Ramos (cell line): ENCODE measurements at regions not wholly inside any gene's neighbourhood (a gene's known extent, or its start where the extent isn't known, plus 50 kb on each side); places are given as distances from the start of the nearest gene placed in this dataset.

ENCODE experiments used
- in situ Hi-C: fragments of 300-500 bp; cut with MboI; formaldehyde crosslinking; loops from one replicate; pipeline ENCODE4 v1.14.3; 2022; ENCODE audit warnings: low sequenced_read_pairs; ENCODE audit not compliant: unreplicated experiment

DNA sequence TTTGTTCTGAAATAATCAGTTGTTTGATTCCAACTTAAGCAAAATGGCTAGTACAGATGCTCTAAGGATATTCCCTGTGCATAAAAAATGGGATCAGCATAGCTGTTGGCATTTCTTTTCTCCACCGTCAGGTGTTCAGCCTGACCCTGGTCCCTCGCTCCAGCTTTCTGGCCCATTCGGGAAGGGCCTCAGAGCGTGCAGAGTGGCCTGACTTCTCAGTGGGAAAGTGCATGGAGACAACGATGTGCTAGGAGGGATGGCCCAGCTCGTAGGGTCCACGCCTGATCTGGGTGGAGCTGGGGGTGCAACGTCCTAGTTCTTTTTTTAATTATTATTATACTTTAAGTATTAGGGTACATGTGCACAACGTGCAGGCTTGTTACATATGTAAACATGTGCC, 319.1 kb upstream of the IRX4 start:
- in situ Hi-C loops = no loop called here

DNA sequence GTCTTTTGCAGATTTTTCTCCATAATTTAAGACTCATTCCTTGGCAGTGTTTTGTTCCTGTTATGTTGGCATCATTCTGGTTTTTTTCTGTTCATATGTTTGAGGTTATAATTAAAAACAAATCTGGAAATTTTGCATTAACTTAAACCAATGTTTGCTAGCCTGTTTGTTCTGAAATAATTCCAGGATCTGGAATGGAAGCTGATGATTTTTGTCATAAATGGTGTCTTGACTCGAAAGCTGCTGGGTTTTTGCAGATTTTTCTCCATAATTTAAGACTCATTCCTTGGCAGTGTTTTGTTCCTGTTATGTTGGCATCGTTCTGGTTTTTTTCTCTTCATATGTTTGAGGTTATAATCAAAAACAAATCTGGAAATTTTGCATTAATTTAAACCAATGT, 318.7 kb upstream of the IRX4 start:
- in situ Hi-C loops = no loop called here

DNA sequence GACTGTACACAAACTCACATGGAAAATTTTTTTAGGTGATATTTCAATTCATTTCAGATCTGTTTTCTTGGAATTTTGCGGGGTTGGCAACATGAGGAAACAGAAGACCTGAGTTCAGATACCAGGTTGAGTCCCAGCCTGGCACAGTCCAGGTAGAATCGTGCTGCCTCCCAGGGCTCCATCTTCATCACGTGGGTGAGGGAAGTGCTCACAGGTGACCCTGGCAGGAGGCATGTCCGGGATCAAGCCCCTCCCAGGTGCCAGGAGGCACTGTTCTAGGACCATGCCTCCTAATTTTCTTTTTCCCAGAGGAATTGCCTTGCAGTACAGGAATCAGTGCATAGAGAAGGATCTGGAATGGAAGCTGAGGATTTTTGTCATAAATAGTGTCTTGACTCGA, 318.3 kb upstream of the IRX4 start:
- in situ Hi-C loops = no loop called here

- in situ Hi-C loops = no loop called here
Observed at GRCh38 chr5:2200261-2200950, 317.7 kb upstream of the IRX4 start.

GRCh38 chr5:2199697-2200096, 317.0 kb upstream of the IRX4 start:
- in situ Hi-C loops = no loop called here

- in situ Hi-C loops = no loop called here
Observed at GRCh38 chr5:2196989-2197619, 314.4 kb upstream of the IRX4 start.

GRCh38 chr5:2196416-2196815, 313.7 kb upstream of the IRX4 start:
- in situ Hi-C loops = no loop called here

GRCh38 chr5:2194949-2195348, 312.2 kb upstream of the IRX4 start:
- in situ Hi-C loops = no loop called here

DNA sequence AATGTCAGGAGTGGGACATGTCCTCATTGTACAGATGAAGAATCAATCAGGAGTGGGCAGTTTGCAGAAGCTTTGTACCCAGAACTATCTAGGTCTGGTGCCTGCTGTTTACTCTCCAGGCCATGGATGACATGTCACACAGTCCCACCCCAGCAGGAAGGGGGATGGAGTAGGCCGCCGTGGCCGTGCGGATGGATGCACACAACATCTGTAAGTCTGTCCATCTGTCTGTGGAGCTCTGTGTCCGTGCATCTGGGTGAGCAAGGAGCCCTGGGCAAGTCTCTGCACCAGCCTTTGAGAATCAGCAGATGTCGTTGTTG, 311.5 kb upstream of the IRX4 start:
- in situ Hi-C loops = no loop called here

- in situ Hi-C loops = no loop called here
Observed at GRCh38 chr5:2193542-2194235, 311.0 kb upstream of the IRX4 start.

DNA sequence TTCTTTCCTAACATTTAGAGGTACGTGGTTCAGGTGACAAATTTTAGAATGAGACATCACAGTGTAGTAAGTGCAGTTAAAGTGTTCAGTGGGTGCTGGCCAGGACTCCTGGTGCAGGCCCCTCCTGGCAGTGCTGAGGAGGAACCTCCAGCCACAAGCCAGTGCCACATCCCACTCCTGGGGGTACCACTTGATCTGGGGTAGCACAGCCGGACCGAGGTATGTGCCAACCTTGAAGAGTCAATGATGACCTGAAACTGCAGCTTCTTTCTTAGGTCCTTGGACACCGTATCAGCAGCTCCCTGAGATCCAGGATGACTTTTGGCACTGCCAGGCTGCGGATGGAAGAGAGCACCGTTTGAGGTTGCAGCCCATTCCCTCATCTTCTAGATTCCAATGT, 310.4 kb upstream of the IRX4 start:
- in situ Hi-C loops = no loop called here

DNA sequence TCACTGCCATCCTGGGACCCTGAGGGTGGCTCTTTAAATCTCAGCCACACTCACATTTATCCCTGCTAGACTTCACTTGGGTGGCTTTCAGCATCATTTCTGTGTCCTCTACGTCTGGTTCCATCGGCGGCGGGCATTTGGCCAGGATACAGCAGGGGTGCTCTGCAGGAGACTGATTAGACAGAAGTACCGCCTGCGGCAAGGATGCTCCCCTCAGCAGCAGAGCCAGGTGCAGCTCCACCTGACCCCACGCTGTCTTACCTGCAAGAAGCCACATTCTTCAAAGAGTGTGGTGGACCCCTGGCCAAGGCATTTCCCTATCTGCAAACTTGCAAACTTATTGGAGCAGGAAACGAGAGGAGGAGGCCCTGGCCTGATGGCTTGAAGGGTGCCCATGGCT, 309.8 kb upstream of the IRX4 start:
- in situ Hi-C loops = no loop called here

- in situ Hi-C loops = no loop called here
Observed at GRCh38 chr5:2191972-2192371, 309.2 kb upstream of the IRX4 start.

DNA sequence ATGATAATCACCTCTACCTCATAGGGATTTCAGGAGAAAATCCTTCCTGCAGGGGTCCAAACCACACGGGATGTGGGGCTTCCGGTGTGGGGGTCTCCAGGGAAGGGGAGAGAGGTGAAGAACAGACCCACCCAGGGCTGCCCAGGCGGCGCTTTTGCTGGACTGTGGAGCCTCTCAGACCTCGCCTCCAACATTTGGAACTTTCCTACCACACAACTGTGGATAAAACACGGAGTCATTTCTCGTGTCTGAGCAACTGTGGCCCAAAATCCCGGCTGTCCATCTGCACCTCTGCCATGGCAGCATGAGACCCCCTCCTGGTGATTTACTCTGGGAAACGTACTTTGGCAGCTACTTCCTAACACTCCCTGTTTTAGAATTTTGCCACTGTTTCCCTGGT, 307.8 kb upstream of the IRX4 start:
- in situ Hi-C loops = no loop called here

DNA sequence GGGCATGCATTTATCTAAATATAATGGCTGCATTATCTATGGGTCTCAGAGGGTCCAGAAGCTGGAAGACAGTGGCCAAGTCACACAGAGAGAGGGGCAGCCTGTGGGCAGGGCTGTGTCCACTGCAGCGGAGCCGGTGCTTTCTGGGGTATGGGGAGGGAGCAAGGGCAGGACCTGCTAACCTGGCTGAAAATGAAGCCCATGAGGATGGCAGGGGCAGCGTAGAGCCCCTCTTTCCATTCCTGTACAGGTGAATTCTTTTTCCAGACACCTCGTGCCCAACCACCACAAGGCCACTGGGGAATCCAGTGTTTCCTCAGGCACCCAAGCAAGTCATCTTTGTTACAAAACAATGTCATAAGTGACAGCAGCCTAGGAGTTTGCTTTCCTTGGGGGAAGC, 305.9 kb upstream of the IRX4 start:
- in situ Hi-C loops = no loop called here

- in situ Hi-C loops = no loop called here
Observed at GRCh38 chr5:2188137-2188536, 305.4 kb upstream of the IRX4 start.

DNA sequence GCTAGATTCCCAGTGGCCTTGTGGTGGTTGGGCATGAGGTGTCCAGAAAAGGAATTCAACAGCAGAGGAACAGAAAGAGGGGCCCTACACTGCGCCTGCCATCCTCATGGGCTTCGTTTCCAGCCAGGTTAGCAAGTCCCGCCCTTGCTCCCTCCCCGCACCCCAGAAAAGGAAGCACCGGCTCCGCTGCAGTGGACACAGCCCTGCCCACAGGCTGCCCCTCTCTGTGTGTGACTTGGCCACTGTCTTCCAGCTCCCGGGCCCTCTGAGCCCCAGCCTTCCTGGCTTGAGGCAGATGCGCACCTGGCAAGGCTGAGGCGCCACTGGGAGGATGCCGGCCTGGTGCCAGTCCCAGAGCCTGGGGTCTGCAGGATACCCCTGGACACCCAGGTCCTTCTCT, 305.0 kb upstream of the IRX4 start:
- in situ Hi-C loops = no loop called here

DNA sequence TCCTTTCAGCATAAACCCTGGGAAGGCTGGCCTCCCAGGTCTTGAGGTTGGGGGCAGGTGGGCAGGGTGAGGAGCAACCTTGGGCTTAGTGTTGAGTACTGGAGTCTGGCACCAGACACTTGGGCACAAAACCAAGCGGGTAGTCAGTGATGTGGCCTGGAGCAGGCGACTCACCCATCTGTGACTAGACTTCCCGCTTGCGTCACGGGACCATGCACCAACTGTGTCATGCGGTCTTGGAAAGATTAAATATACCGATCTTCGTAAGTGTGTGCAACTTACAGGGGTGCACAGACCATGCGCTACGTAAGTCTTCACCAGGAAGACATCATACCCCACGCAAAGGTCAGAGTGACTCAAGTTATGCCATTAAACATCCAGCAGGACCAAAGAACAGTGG, 304.4 kb upstream of the IRX4 start:
- in situ Hi-C loops = no loop called here

GRCh38 chr5:2186472-2187015, 303.8 kb upstream of the IRX4 start:
- in situ Hi-C loops = no loop called here

GRCh38 chr5:2185646-2186471, 303.1 kb upstream of the IRX4 start:
- in situ Hi-C loops = no loop called here
